Neural cell (in vitro differentiated cells): ENCODE measurements at regions not wholly inside any gene's neighbourhood (a gene's known extent, or its start where the extent isn't known, plus 50 kb on each side); places are given as distances from the start of the nearest gene placed in this dataset.

ENCODE experiments used
- H2AFZ ChIP-seq: fragments of 200-600, 300-800 bp; sonication (generic), shearing (Covaris generic); 2 replicates; pipeline ENCODE4 v1.6.0; 2014; ENCODE audit warnings: low read depth, mild to moderate bottlenecking, antibody characterized with exemption, low read length, moderate library complexity
- H3F3A ChIP-seq: fragments of 200-600 bp; shearing (Covaris generic); 2 replicates; pipeline ENCODE4 v1.6.1; 2016; ENCODE audit warnings: mild to moderate bottlenecking, moderate library complexity, mixed read lengths, antibody characterized with exemption, low read length; ENCODE audit not compliant: insufficient read depth, poor library complexity, severe bottlenecking
- H3K27ac ChIP-seq: fragments of 200-600, 300-800 bp; sonication (generic), shearing (Covaris generic); 2 replicates; pipeline ENCODE4 v1.5.1; 2014; ENCODE audit warnings: mild to moderate bottlenecking, low read length, moderate library complexity
- H3K27me3 ChIP-seq: fragments of 300-800, 200-600 bp; sonication (generic), shearing (Covaris generic); 2 replicates; pipeline ENCODE4 v1.6.0; 2014; ENCODE audit warnings: mild to moderate bottlenecking, low read depth, low read length, moderate library complexity; ENCODE audit not compliant: insufficient read depth
- H3K36me3 ChIP-seq: fragments of 300-800, 200-600 bp; sonication (generic), shearing (Covaris generic); 2 replicates; pipeline ENCODE4 v1.5.1; 2014; ENCODE audit warnings: mild to moderate bottlenecking, antibody characterized with exemption, low read length, moderate library complexity; ENCODE audit not compliant: insufficient read depth
- H3K4me2 ChIP-seq: fragments of 300-800, 200-600 bp; sonication (generic), shearing (Covaris generic); 2 replicates; pipeline ENCODE4 v1.6.0; 2014; ENCODE audit warnings: mild to moderate bottlenecking, low read length
- H3K4me3 ChIP-seq: fragments of 300-800, 200-600 bp; sonication (generic), shearing (Covaris generic); 2 replicates; pipeline ENCODE4 v1.5.1; 2014; ENCODE audit warnings: mild to moderate bottlenecking, low read length, moderate library complexity
- H3K79me2 ChIP-seq: fragments of 200-600 bp; shearing (Covaris generic); replicated peaks from 2 replicates; pipeline ENCODE4 v1.6.0; 2014; ENCODE audit warnings: mild to moderate bottlenecking, low read length, moderate library complexity; ENCODE audit not compliant: insufficient read depth
- H3K9ac ChIP-seq: fragments of 300-800, 200-600 bp; sonication (generic), shearing (Covaris generic); 2 replicates; pipeline ENCODE4 v1.6.1; 2016; ENCODE audit warnings: mild to moderate bottlenecking, low read length, mixed read lengths
- H3K9me2 ChIP-seq: fragments of 200-600 bp; shearing (Covaris generic); 2 replicates; pipeline ENCODE4 v1.6.1; 2016; ENCODE audit warnings: mild to moderate bottlenecking, low read length, mixed read lengths; ENCODE audit not compliant: insufficient read depth
- H3K9me3 ChIP-seq: fragments of 200-600, 300-800 bp; sonication (generic), shearing (Covaris generic); 2 replicates; pipeline ENCODE4 v1.6.1; 2016; ENCODE audit warnings: mild to moderate bottlenecking, mixed run types, low read length, moderate library complexity, mixed read lengths
- H4K20me1 ChIP-seq: fragments of 200-600 bp; shearing (Covaris generic); 2 replicates; pipeline ENCODE4 v1.6.1; 2016; ENCODE audit warnings: mild to moderate bottlenecking, mixed run types; ENCODE audit not compliant: insufficient read depth
- EP300 ChIP-seq: fragments of 450-650 bp; conservative IDR thresholded peaks from 2 replicates; pipeline ENCODE4 v1.6.1; 2014; ENCODE audit warnings: antibody characterized with exemption, mild to moderate bottlenecking, moderate library complexity; ENCODE audit not compliant: poor library complexity, severe bottlenecking
- EZH2 ChIP-seq: fragments of 200-600, 300-800 bp; shearing (Covaris generic), sonication (generic); IDR thresholded peaks from 2 replicates; pipeline ENCODE4 v1.6.1; 2014; ENCODE audit warnings: antibody characterized with exemption, low read length, borderline replicate concordance, mild to moderate bottlenecking; ENCODE audit not compliant: insufficient read depth, poor library complexity, severe bottlenecking
- MXI1 ChIP-seq: fragments of 450-650 bp; conservative IDR thresholded peaks from 2 replicates; pipeline ENCODE4 v1.6.1; 2014; ENCODE audit warnings: antibody characterized with exemption, mild to moderate bottlenecking; ENCODE audit not compliant: poor library complexity, severe bottlenecking
- POLR2AphosphoS5 ChIP-seq: IDR thresholded peaks from 2 replicates; pipeline ENCODE4 v1.6.1; 2012
- RAD21 ChIP-seq: fragments of 450-650 bp; conservative IDR thresholded peaks from 2 replicates; pipeline ENCODE4 v1.6.1; 2014; ENCODE audit warnings: antibody characterized with exemption, mild to moderate bottlenecking, moderate library complexity
- REST ChIP-seq: IDR thresholded peaks from 2 replicates; pipeline ENCODE4 v1.6.1; 2012; ENCODE audit warnings: borderline replicate concordance
- SMC3 ChIP-seq: fragments of 450-650 bp; conservative IDR thresholded peaks from 2 replicates; pipeline ENCODE4 v1.6.1; 2014; ENCODE audit warnings: antibody characterized with exemption, mild to moderate bottlenecking, moderate library complexity; ENCODE audit not compliant: poor library complexity
- TAF1 ChIP-seq: IDR thresholded peaks from 2 replicates; pipeline ENCODE4 v1.6.1; 2012; ENCODE audit warnings: low read depth
- TF ChIP-seq, protein P1 (sequence below): fragments of 450-650 bp; IDR thresholded peaks from 2 replicates; pipeline ENCODE4 v1.5.1; 2014; ENCODE audit warnings: antibody characterized with exemption, mild to moderate bottlenecking, moderate library complexity; ENCODE audit not compliant: poor library complexity, severe bottlenecking

- Histone ChIP-seq H3K9ac (no peak overlapping the region), H3K27me3 (no peaks in the 10 kb centered on the region), H4K20me1 (no peaks in the 10 kb centered on the region), H3K9me2 (no peaks in the 10 kb centered on the region), H2AFZ (no peak overlapping the region), H3K4me3 (no peak overlapping the region), H3F3A (no peaks in the 10 kb centered on the region), H3K9me3 (no peaks in the 10 kb centered on the region), H3K4me2 (no peak overlapping the region), H3K79me2 (no peaks in the 10 kb centered on the region), H3K27ac (no peak overlapping the region), H3K36me3 (no peaks in the 10 kb centered on the region)
- TF ChIP-seq EZH2 (no peak), MXI1 (no peak), EP300 (no peak), REST (no peak), TAF1 (no peak), POLR2AphosphoS5 (no peak), SMC3 (no peak), RAD21 (no peak)
- TF ChIP-seq, protein P1, sequence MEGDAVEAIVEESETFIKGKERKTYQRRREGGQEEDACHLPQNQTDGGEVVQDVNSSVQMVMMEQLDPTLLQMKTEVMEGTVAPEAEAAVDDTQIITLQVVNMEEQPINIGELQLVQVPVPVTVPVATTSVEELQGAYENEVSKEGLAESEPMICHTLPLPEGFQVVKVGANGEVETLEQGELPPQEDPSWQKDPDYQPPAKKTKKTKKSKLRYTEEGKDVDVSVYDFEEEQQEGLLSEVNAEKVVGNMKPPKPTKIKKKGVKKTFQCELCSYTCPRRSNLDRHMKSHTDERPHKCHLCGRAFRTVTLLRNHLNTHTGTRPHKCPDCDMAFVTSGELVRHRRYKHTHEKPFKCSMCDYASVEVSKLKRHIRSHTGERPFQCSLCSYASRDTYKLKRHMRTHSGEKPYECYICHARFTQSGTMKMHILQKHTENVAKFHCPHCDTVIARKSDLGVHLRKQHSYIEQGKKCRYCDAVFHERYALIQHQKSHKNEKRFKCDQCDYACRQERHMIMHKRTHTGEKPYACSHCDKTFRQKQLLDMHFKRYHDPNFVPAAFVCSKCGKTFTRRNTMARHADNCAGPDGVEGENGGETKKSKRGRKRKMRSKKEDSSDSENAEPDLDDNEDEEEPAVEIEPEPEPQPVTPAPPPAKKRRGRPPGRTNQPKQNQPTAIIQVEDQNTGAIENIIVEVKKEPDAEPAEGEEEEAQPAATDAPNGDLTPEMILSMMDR, result no peak
Observed at GRCh38 chr4:24188459-24188858, 298.6 kb upstream of the PPARGC1A start.

- no peak overlapping the region for H3K4me3 ChIP-seq
- no peaks in the 10 kb centered on the region for H3K27me3 ChIP-seq
- H3K27ac ChIP-seq, result no peak overlapping the region
- H3K9ac ChIP-seq, result no peak overlapping the region
- no peaks in the 10 kb centered on the region for H3K9me3 ChIP-seq
- H3K4me2 ChIP-seq, result no peak overlapping the region
- no peaks in the 10 kb centered on the region for H4K20me1 ChIP-seq
- TF ChIP-seq TAF1 (no peak), MXI1 (no peak), SMC3 (no peak), RAD21 (no peak), EZH2 (no peak), REST (no peak), POLR2AphosphoS5 (no peak), EP300 (no peak)
- TF ChIP-seq, protein P1, result no peak
- no peak overlapping the region for H2AFZ ChIP-seq
- H3F3A ChIP-seq, result no peaks in the 10 kb centered on the region
- H3K79me2 ChIP-seq, result no peaks in the 10 kb centered on the region
- no peaks in the 10 kb centered on the region for H3K36me3 ChIP-seq
- no peaks in the 10 kb centered on the region for H3K9me2 ChIP-seq
Observed at GRCh38 chr4:24186466-24186865, 296.6 kb upstream of the PPARGC1A start.
